Fibroblast of mammary gland (primary cell): ENCODE measurements at regions not wholly inside any gene's neighbourhood (a gene's known extent, or its start where the extent isn't known, plus 50 kb on each side); places are given as distances from the start of the nearest gene placed in this dataset.
A peak's percentile ranks its signal among the peaks of the same experiment; 100 is the strongest.

Experiments used
- DNase-seq: peaks from one replicate; pipeline ENCODE4 v3.0.0-alpha.2; 2010; ENCODE audit warnings: low read depth
- H3K4me3 ChIP-seq: 2 replicates; pipeline ENCODE4 v1.5.1; 2011; ENCODE audit warnings: low read depth, mild to moderate bottlenecking, low read length, moderate library complexity; ENCODE audit not compliant: control insufficient read depth
- CTCF ChIP-seq: conservative IDR thresholded peaks from 2 replicates; pipeline ENCODE4 v1.5.1; 2011; ENCODE audit warnings: low read depth, low read length, inconsistent platforms; ENCODE audit not compliant: control insufficient read depth, insufficient read depth

GRCh38 chr13:50677687-50678463 is 165.6 kb downstream of the DLEU7 start:
- DNase-seq: peak; percentile 45
- H3K4me3 ChIP-seq: no peak overlapping the region

GRCh38 chr13:50678464-50679162 is 164.9 kb downstream of the DLEU7 start:
- peak; percentile 88 for DNase-seq
- no peak for TF ChIP-seq CTCF
- H3K4me3 ChIP-seq: no peak overlapping the region

More at GRCh38 chr13:50677687-50678463, 165.6 kb downstream of the DLEU7 start:
- no peak for TF ChIP-seq CTCF

- no peak for DNase-seq
These were observed 164.2 kb downstream of the DLEU7 start for GRCh38 chr13:50679321-50679720.

GRCh38 chr13:50682002-50682401 is 161.5 kb downstream of the DLEU7 start:
- no peak for DNase-seq
- H3K4me3 ChIP-seq: no peak overlapping the region
- no peak for TF ChIP-seq CTCF

More at GRCh38 chr13:50679321-50679720, 164.2 kb downstream of the DLEU7 start:
- no peak overlapping the region for H3K4me3 ChIP-seq
- no peak for TF ChIP-seq CTCF

- no peak overlapping the region for H3K4me3 ChIP-seq
- no peak for TF ChIP-seq CTCF
- no peak for DNase-seq
These were observed 160.5 kb downstream of the DLEU7 start for GRCh38 chr13:50682966-50683365.

- DNase-seq: no peak
- no peak overlapping the region for H3K4me3 ChIP-seq
- no peak for TF ChIP-seq CTCF
These were observed 159.1 kb downstream of the DLEU7 start for GRCh38 chr13:50684366-50684765.

GRCh38 chr13:50685491-50685890 is 158.0 kb downstream of the DLEU7 start:
- no peak overlapping the region for H3K4me3 ChIP-seq
- no peak for TF ChIP-seq CTCF
- peak; percentile 35 for DNase-seq
